GM18868 (cell line): ENCODE measurements at regions not wholly inside any gene's neighbourhood (a gene's known extent, or its start where the extent isn't known, plus 50 kb on each side); places are given as distances from the start of the nearest gene placed in this dataset.
"Not testable (repeated sequence)": the region's sequence is repeated elsewhere in the genome, so short reads cannot be mapped to it uniquely, and the experiment has no call there.

Experiments
- ATAC-seq: cut with Tn5 transposase; IDR thresholded peaks from one replicate; pipeline ENCODE4 v1.9.1; 2021; ENCODE audit warnings: mild to moderate bottlenecking, moderate library complexity; ENCODE audit not compliant: unreplicated experiment

- ATAC-seq: no peak
Measured at GRCh38 chr6:169101981-169102380, 151.7 kb downstream of the THBS2 start.

DNA sequence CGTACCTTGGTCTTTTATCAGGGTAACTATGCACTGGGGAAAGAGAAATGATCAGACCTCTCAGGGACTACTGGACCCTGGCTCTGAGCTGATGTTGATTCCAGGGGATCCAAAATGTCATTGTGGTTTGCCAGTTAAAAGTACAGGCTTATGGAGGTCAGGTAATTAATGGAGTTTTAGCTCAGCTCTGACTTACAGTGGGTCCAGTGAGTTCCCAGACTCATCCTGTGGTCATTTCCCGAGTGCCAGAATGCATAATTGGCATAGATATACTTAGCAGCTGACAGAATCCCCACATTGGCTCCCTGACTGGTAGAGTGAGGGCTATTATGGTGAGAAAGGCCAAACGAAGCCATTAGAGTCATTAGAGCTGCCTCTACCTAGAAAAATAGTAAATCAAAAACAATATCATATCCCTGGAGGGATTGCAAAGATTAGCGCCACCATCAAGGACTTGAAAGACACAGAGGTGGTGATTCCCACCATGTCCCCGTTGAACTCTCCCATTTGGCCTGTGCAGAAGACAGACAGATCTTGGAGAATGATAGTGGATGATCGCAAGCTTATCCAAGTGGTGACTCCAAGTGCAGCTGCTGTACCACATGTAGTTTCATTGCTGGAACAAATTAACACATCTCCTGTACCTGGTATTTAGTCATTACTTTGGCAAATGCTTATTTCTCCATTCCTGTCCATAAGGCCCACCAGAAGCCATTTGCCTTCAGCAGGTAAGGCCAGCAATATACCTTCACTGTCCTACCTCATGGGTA lies 152.4 kb downstream of the THBS2 start:
- ATAC-seq: no peak

GRCh38 chr6:169099411-169100202 lies 154.0 kb downstream of the THBS2 start:
- ATAC-seq: no peak

- not testable (repeated sequence) for ATAC-seq
Measured at GRCh38 chr6:169098651-169099050, 155.0 kb downstream of the THBS2 start.

DNA sequence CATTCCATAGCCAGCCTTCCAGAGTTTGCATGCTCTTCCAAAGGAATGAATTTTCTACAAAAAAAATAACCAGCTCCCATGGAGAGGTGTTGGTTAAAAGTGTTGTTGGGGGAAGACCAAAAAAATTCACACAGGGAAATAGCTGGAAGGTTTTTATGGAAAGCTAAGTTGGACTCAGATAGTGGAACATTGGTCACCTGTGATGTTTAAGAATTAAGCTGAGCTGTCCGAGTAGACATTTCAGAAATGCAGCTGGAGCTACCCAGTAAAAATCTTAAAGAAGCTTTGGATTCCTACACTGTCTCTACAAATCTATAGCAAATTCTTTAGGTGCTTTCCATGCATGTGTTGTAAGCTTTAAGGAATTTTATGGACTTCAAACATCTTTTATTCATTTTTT lies 155.5 kb downstream of the THBS2 start:
- no peak for ATAC-seq

DNA sequence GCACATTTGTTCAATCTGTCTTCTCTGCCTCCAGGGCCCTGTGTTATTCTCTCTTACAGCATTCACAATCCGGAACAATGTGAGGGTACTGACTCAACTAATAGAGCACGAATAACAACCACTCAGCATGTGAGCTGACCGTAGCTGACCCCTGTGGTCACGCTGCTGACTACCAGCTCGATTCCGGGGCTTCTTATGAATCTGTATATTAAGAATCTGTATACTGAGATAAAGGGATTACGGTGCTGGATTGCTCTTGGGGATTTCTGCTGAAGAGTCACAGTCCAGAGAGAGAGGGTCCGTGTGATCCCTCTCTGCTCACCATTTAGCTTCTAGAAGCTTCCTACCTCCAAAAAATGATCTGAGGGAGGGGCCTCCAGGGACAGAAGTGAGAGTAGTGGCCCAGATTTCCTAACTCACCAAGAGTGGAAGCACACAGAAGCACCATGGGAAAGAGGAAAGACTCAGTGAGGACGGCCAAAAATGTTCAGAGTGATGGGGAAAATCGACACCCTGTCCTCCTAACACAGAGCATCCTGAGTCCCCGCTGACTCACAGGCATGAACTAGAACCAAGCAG lies 156.2 kb downstream of the THBS2 start:
- no peak for ATAC-seq

- no peak for ATAC-seq
Measured at GRCh38 chr6:169096388-169096787, 157.3 kb downstream of the THBS2 start.

DNA sequence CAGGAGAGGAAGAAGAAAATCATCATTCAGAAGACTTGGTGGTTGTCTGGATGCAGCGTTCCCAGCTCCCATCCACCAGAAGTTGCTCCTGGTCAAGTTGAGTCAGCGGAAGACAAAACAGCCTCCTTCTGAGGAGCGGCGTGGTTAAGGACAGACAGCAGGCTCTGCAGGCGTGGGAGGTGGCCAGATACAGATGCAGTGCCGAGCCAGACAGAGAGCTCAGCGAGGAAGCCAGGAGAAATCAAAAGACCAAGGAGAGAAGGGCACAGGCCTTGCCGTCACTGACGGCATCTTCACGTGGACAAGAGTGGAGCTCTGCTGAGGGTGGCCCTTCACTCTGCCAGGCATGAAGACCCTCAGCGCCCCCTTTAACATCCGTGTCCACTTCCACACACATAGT lies 158.5 kb downstream of the THBS2 start:
- ATAC-seq: no peak

- ATAC-seq: no peak
Measured at GRCh38 chr6:169094552-169094950, 159.1 kb downstream of the THBS2 start.

GRCh38 chr6:169093770-169094551 lies 159.7 kb downstream of the THBS2 start:
- no peak for ATAC-seq

GRCh38 chr6:169093066-169093723 lies 160.5 kb downstream of the THBS2 start:
- no peak for ATAC-seq

GRCh38 chr6:169092375-169092774 lies 161.3 kb downstream of the THBS2 start:
- peak; percentile 63 for ATAC-seq

DNA sequence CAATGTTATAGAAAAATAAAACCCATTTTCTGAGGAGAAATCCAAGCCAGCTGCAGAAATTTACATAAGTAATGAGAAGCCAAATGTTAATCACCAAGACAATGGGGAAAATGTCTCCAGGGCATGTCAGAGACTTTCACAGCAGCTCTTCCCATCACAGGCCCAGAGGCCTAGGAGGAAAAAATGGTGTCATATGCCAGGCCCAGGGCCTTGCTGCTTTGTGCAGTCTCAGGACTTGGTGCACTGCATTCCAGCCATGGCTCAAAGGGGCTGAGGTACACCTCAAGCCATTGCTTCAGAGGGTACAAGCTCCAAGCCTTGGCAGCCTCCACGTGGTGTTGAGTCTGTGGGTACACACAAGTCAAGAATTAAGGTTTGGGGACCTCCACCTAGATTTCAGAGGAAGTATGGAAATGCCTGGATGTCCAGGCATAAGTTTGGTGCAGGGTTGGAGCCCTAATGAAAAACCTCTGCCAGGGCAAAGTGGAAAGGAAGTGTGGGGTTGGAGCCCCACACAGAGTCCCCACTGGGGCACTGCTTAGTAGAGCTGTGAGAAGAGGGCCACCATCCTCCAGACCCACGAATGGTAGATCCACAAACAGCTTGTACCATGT lies 163.0 kb downstream of the THBS2 start:
- ATAC-seq: not testable (repeated sequence)

DNA sequence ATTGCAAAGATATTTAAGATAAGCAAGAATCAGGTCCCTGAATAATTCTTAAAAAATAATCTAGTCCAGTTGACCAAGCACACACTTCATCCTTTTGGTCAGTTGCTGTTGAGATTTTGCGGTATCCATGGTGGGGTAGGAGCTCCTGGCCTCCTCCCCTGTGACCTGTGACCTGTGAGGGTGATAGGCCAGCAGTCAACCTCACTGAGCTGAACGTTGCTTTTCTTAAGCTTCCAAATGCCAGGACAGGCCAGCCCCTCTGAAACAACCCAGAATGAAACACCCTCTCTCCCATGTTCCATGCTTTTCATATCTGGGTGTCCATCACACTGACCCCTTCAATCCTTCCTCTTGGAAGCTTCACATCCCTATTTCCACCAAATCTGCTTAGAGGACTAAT lies 164.9 kb downstream of the THBS2 start:
- ATAC-seq: no peak

- no peak for ATAC-seq
Measured at GRCh38 chr6:169087443-169088041, 166.1 kb downstream of the THBS2 start.

DNA sequence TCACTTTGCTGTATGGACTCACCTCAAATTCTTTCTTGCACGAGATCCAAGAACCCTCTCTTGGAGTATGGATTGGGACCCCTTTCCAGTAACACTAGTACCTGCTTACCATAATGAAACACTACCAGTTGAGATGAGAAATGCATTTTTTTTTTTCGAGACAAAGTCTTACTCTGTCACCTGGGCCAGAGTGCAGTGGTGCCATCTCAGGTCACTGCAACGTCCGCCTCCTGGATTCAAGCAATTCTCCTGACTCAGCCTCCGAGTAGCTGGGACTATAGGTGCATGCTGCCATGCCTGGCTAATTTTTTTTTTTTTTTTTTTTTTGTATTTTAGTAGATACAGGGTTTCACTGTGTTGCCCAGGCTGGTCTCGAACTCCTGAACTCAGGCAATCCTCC lies 167.0 kb downstream of the THBS2 start:
- not testable (repeated sequence) for ATAC-seq

DNA sequence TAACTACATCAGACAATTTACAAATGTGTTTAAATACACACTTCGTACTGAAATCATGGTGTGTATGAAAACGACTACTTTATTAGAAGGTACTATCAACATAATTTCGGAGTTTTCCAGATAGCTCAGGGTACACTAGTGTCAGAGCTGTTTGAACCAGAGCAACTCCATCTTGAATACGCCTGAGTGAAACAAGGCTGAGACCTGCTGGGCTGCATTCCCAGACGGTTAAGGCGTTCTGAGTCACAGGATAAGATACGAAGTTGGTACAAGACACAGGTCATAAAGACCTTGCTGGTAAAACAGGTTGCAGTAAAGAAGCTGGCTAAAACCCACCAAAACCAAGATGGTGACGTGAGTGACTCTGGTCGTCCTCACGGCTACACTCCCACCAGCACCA lies 167.6 kb downstream of the THBS2 start:
- no peak for ATAC-seq

- no peak for ATAC-seq
Measured at GRCh38 chr6:169085466-169085865, 168.2 kb downstream of the THBS2 start.

DNA sequence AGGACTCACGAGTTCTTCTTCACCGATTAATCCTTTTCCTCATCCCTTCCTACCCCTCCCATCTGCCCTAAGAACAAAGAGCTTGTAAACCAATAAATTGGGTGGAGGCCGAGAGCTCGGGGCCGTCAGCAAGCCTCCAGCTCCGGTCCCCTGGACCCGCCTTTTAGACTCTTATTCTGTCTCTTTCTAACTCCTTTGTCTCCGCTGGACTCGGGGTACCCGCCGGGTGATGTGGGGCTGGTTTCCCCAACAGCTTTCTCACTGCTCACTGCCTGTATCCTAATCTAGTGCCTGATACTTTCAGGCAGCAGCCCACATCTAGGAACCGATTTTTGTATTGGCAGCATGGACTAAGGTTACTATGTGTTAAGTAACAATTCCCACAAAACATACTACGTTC lies 169.1 kb downstream of the THBS2 start:
- ATAC-seq: not testable (repeated sequence)

DNA sequence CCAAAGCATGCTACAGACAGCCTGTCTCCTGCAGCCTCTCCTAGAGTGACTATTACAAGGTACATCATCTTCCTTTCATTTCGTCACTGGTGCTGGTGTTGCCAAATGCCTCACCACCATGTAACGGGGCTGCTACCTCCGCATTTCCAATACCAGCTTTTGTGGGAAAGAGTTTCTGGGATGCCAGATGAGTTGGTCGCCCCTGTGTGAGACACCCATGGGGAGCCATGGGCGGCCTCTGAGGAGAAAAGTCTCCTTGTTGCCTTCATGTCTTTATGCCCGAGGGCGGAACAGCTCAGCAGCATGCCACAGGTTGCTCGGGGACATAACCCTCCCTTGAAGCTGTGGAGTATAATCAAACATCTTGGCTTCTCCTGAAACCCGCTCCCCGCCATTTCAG lies 169.6 kb downstream of the THBS2 start:
- no peak for ATAC-seq
